H7 (cell line): ENCODE measurements at regions not wholly inside any gene's neighbourhood (a gene's known extent, or its start where the extent isn't known, plus 50 kb on each side); places are given as distances from the start of the nearest gene placed in this dataset.
"Not testable (repeated sequence)": the region's sequence is repeated elsewhere in the genome, so short reads cannot be mapped to it uniquely, and the experiment has no call there.

Source experiments
- DNase-seq: peaks from one replicate; pipeline ENCODE4 v3.0.0; 2012
- H3K27me3 ChIP-seq: 2 replicates; pipeline ENCODE4 v1.6.0; 2011; ENCODE audit warnings: mild to moderate bottlenecking, low read length; ENCODE audit not compliant: control insufficient read depth, insufficient read depth
- H3K36me3 ChIP-seq: replicated peaks from 2 replicates; pipeline ENCODE4 v1.5.1; 2011; ENCODE audit warnings: low read length; ENCODE audit not compliant: control insufficient read depth, insufficient read depth
- H3K4me3 ChIP-seq: 2 replicates; pipeline ENCODE4 v1.5.1; 2011; ENCODE audit warnings: low read depth, mild to moderate bottlenecking, control low read depth, low read length, moderate library complexity; ENCODE audit not compliant: insufficient read depth

DNA sequence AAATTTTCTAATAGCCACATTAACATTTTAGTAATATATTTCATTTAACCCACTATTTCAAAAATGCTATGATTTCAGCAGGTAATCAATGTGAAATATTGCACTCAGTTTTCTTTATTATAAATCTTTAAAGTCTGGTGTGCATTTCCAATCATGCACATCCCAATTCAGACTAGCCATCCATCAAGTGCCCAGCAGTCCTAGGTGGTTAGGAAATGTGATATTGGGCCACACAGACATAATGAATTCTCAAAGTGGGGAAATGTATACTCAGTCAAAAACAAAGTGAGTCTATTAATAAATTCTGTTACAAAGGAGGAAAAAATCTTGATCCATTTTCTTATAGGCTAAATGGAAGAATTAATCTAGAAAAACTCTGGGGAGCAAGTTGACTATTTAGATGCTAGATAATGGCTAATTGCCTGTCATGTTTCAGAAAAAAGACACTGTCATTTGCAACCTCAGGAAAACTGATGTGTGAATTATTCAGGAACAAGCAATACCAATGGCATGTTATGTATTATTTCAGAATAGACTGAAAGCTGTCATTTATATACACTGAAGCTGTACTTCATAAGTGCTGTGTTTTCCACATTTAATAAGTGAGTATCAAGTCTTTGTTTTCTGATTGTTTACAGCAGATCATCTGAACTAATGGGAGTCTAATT lies 629.1 kb upstream of the ADARB2 start:
- Histone ChIP-seq H3K36me3 (no peaks in the 10 kb centered on the region), H3K27me3 (no peaks in the 10 kb centered on the region), H3K4me3 (no peak overlapping the region)
- DNase-seq: no peak

- Histone ChIP-seq H3K4me3 (no peak overlapping the region), H3K36me3 (no peaks in the 10 kb centered on the region), H3K27me3 (no peaks in the 10 kb centered on the region)
- no peak for DNase-seq
These were observed 625.0 kb upstream of the ADARB2 start for GRCh38 chr10:2362331-2362730.

DNA sequence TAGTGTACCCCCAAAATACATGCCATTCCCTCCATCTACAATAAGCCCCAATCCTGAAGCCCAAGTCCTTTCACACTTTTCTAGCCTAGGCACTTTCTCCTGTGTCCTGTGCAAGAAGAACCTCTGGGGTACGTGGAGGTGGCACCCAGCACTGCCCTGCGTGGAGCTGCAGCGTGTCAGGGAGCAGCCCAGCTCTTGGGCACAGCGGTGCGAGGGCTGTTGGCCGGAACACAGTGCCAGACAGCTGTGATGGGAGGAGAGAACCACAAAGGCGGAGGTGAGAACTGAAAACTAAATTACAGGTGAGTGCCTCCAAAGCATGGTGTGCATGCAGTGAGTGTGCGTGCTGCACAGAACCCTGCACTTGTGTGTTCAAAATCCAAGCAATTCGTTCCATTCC lies 621.3 kb upstream of the ADARB2 start:
- no peaks in the 10 kb centered on the region for H3K36me3 ChIP-seq

DNA sequence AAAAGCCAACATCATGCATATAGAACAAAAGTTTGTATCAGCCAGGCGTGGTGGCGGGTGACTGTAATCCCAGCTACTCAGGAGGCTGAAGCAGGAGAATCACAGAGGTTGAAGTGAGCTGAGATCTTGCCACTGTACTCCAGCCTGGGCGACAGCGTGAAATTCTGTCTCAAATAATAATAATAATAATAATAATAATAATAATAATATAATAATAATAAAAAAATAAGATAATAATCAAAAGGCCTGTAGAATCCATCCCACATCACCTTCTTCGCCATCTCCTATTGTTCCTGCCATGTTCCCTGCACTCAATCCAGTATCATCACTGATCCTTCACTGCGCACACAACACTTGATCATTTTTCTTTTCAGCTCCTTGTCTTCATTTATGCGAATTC lies 619.3 kb upstream of the ADARB2 start:
- Histone ChIP-seq H3K4me3 (no peak overlapping the region), H3K27me3 (no peaks in the 10 kb centered on the region), H3K36me3 (no peaks in the 10 kb centered on the region)
- DNase-seq: no peak

More for the DNA sequence above, 621.3 kb upstream of the ADARB2 start:
- no peak for DNase-seq
- H3K27me3 ChIP-seq: no peaks in the 10 kb centered on the region
- no peak overlapping the region for H3K4me3 ChIP-seq

DNA sequence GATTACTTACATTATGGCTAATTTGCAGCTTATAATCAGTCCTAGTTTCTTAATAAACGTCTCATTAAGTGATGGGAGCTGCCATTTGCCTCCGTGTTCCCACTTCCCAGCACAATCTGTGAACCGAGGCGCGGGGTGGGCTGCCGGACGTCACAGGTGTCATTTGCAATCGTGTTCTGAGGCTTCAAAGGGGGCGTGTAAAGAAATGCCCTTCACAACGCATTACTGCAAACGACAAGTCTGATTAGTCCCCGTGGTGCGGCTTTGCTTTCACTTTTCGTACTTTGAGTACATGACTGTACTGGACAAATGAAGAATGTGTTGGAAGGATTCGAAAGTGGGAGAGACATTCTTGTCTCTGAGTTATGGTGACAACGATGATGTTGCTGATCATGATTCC lies 614.2 kb upstream of the ADARB2 start:
- no peaks in the 10 kb centered on the region for H3K27me3 ChIP-seq
- no peak overlapping the region for H3K4me3 ChIP-seq
- DNase-seq: no peak
- H3K36me3 ChIP-seq: no peaks in the 10 kb centered on the region

DNA sequence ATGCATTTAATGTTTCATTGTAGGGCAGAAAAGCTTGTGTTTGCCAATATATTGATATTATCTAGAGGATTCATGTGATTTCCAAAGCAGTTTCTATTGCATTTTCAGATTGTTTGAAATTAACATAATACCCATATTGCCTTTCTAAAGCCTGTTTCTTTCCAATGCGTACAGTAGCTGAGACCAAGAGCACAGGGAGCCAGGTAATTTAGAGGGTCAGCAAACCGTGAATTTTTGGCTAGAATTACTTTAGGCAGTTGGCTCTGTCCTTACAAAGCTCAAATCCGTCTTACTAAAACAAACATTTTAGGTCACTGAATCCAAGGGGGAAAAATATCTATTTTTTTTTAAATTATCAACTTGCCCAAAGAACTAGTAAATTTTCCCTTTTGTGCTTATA lies 604.9 kb upstream of the ADARB2 start:
- Histone ChIP-seq H3K27me3 (no peaks in the 10 kb centered on the region), H3K36me3 (no peaks in the 10 kb centered on the region)

DNA sequence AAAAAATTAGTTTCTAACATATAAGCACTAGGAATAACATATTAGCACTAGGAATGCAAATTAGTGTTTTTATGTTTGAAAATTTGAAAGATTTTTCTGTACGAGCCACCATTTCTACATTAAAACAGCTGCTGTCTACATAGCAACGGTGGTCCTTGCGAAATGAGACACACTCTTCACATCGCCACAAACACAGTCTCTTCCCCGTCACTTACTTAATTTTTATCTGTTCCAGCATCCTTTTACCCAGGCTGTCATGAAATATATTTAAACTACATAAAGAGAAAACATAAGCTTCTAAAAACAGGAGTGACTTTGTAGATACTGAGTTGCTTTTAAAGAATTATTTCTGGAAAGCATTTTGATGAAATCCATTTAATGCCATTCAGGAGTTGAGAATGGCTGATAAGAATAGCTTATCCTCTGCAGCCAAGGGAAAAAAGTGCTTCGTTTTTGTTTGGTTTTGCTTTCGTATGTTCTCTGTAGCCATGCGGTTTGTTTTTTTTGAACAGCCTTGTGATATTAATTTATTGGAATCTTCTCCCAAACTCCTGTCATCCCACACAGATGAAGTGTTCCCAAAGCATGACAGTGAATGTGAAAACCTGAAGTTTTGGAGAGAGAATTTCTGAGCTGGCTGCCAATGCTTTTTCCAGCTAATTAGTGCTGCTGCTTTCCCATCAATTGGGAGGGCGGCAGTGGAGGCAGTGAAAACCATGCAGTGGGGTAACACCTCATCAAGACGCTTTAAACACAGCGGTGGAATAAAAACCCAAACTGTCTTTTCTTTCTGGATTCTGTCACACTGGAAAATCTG lies 603.7 kb upstream of the ADARB2 start:
- no peak for DNase-seq
- no peaks in the 10 kb centered on the region for H3K27me3 ChIP-seq

More for the DNA sequence above, 604.9 kb upstream of the ADARB2 start:
- H3K4me3 ChIP-seq: no peak overlapping the region
- no peak for DNase-seq

DNA sequence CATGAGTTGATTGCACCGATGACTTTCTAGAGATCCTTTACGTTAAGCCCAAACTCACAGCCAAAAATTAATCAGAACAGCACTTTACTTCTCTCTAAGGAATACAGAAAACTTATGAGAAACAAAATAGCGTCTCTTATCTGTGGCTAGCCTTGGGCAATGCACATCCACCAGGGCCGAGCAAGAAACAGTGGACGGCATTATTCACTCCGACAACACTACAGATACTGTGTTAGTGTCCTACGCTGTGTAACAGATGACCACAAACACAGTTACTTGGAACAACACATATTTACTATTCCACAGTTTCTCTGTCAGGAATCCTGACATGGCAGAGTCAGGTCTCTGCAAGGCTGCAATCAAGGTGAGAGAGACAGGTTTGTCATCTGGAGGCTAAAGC lies 598.3 kb upstream of the ADARB2 start:
- H3K27me3 ChIP-seq: no peaks in the 10 kb centered on the region
- H3K36me3 ChIP-seq: no peaks in the 10 kb centered on the region
- no peak for DNase-seq
- H3K4me3 ChIP-seq: no peak overlapping the region

More for the DNA sequence above, 603.7 kb upstream of the ADARB2 start:
- Histone ChIP-seq H3K36me3 (no peaks in the 10 kb centered on the region), H3K4me3 (no peak overlapping the region)

DNA sequence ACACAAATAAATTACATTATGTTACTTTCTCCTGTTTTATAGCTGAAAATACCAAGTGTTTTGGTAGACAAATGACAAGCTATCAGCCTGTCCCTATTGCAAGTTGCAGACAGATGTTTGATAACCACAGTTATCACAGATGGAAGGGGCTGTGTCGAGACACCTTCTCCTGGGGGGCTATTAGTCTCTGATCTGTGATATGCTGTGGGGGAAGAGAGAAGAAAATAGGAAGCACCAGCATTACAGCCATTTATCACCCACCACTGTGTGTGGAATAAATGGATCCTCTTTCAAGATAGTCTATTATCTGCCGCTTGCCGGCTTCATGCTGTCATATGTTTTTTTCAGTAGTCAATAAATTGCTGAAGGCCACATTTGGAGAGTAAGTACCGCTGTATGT lies 597.2 kb upstream of the ADARB2 start:
- DNase-seq: no peak
- no peak overlapping the region for H3K4me3 ChIP-seq
- H3K36me3 ChIP-seq: no peaks in the 10 kb centered on the region
- H3K27me3 ChIP-seq: no peaks in the 10 kb centered on the region

- no peak for DNase-seq
These were observed 591.8 kb upstream of the ADARB2 start for GRCh38 chr10:2329082-2329481.

DNA sequence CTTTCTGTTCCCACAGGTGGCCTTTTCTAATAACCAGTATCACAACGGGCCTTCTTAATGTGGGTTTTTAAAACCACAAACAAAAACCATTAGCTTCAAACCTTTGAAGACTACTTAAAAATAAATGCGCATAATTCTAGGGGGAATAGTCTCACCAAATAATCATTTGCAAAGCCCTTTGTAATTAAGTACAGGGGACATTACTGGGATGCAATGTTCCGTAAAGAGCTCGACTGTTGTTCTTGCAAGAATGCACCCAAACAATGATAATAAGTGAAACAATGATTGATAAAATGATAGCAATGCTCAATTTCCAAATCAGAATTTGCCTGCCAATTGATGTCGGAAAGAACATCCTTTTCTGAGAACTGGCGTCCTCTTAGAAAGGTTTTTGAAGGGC lies 589.1 kb upstream of the ADARB2 start:
- no peaks in the 10 kb centered on the region for H3K27me3 ChIP-seq
- H3K36me3 ChIP-seq: no peaks in the 10 kb centered on the region
- H3K4me3 ChIP-seq: no peak overlapping the region
- DNase-seq: no peak

More at GRCh38 chr10:2329082-2329481, 591.8 kb upstream of the ADARB2 start:
- H3K27me3 ChIP-seq: no peaks in the 10 kb centered on the region
- no peak overlapping the region for H3K4me3 ChIP-seq
- H3K36me3 ChIP-seq: no peaks in the 10 kb centered on the region

DNA sequence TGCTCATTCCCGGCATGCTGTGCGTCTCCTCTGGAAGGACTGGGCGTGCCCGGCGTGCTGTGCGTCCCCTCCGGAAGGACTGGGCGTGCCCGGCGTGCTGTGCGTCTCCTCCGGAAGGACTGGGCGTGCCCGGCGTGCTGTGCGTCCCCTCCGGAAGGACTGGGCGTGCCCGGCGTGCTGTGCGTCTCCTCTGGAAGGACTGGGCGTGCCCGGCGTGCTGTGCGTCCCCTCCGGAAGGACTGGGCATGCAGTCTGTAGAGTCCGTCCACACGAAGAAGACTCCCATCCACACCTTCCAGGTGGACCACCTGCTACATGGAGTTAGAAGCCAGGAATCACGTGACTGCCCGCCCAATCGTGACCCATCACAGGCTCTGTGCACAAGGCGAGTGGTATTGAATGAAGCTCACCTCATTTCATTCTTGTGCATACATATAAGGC lies 577.7 kb upstream of the ADARB2 start:
- H3K27me3 ChIP-seq, DNase-seq, H3K36me3 ChIP-seq, H3K4me3 ChIP-seq: not testable (repeated sequence)

DNA sequence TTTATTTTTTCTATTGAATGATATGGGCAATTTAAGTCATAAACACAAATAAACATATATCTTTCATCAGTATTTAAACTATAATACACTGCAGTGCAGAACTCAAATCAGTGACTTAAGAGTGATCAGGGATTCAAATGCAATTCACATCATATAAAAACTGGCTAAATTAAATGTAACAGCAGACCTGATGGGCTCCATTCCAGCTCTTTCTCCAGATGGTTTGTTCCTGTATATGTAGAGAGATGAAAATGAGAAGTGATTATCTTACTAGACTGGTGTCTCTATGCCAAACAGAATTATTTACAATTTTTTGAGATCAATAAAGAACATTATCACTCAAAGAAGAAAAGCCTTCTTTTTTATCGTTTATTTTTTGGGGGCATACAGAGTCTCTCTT lies 568.8 kb upstream of the ADARB2 start:
- H3K36me3 ChIP-seq: no peaks in the 10 kb centered on the region
- DNase-seq: no peak
- H3K4me3 ChIP-seq: no peak overlapping the region
- H3K27me3 ChIP-seq: no peaks in the 10 kb centered on the region

DNA sequence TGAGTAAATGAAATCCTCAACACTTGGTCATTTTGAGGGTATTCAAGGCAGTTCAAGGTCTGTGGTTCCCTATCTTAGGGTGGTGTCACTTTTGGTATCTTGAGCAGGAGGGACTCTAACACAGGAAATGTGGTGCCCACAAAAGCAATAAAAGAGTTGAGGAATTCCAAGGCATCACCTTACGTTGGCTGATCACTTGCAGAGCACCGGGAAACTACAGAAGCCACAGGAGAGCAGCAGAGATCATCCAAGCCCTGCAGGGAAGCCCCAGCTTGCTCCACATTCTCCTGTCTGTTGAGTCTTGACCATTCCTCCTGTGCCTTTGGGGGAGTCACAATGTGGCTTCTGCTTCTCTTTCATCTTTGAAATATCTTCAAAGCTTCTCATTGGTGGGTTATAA lies 565.8 kb upstream of the ADARB2 start:
- H3K36me3 ChIP-seq: no peaks in the 10 kb centered on the region

GRCh38 chr10:2301227-2301626 lies 563.9 kb upstream of the ADARB2 start:
- H3K27me3 ChIP-seq: no peaks in the 10 kb centered on the region
- no peaks in the 10 kb centered on the region for H3K36me3 ChIP-seq
- DNase-seq: no peak
- H3K4me3 ChIP-seq: no peak overlapping the region

More for the DNA sequence above, 565.8 kb upstream of the ADARB2 start:
- Histone ChIP-seq H3K4me3 (no peak overlapping the region), H3K27me3 (no peaks in the 10 kb centered on the region)
- no peak for DNase-seq
